Endothelial cell of umbilical vein (primary cell): ENCODE measurements at regions not wholly inside any gene's neighbourhood (a gene's known extent, or its start where the extent isn't known, plus 50 kb on each side); places are given as distances from the start of the nearest gene placed in this dataset.

Source experiments
- CTCF ChIP-seq, 2 donors: IDR thresholded peaks; 1 replicate in 1 of 2; 2 replicates in 1 of 2; pipeline ENCODE4 v1.5.1; 2011; ENCODE audit warnings: low read length in 2 of 2, mild to moderate bottlenecking in 2 of 2, moderate library complexity in 2 of 2, control low read depth in 1 of 2, inconsistent platforms in 1 of 2, low read depth in 1 of 2; ENCODE audit not compliant: insufficient read depth in 1 of 2; ENCODE audit errors: extremely low read depth in 1 of 2
- EZH2 ChIP-seq: IDR thresholded peaks from 2 replicates; pipeline ENCODE4 v1.6.1; 2012; ENCODE audit warnings: borderline replicate concordance, low read depth, mild to moderate bottlenecking, moderate library complexity, low read length, inconsistent platforms; ENCODE audit not compliant: severe bottlenecking
- MAX ChIP-seq: IDR thresholded peaks from 2 replicates; pipeline ENCODE4 v1.6.1; 2011; ENCODE audit not compliant: insufficient read depth, insufficient read length
- POLR2A ChIP-seq: IDR thresholded peaks from 2 replicates; pipeline ENCODE4 v1.6.1; 2012; ENCODE audit warnings: low read depth, mild to moderate bottlenecking, control low read depth, low read length
- POLR2AphosphoS5 ChIP-seq: IDR thresholded peaks from 2 replicates; pipeline ENCODE4 v1.6.1; 2012; ENCODE audit warnings: low read depth, mild to moderate bottlenecking, control low read depth, low read length, moderate library complexity; ENCODE audit not compliant: insufficient read depth

GRCh38 chr6:99811636-99812035 is 182.4 kb downstream of the MCHR2 start:
- no peak for TF ChIP-seq CTCF (IDR thresholded peaks at IDR 0.05; ENCODE audit: extremely low read depth in 1 of 2, insufficient read depth in 1 of 2, low read depth in 1 of 2, low read length in 2 of 2)
- TF ChIP-seq POLR2A = no peak
- no peak for TF ChIP-seq MAX
- no peak for TF ChIP-seq EZH2
- TF ChIP-seq POLR2AphosphoS5 = no peak
